Mucosa of rectum (tissue), 2 donors: ENCODE measurements at regions not wholly inside any gene's neighbourhood (a gene's known extent, or its start where the extent isn't known, plus 50 kb on each side); places are given as distances from the start of the nearest gene placed in this dataset.

Experiments used
- H3K27ac ChIP-seq, 2 donors: one replicate each; pipeline ENCODE4 v1.7.0; 2013; ENCODE audit warnings: inconsistent platforms in 2 of 2, low read depth in 2 of 2, low read length in 2 of 2
- H3K27me3 ChIP-seq, 2 donors: one replicate each; pipeline ENCODE4 v1.7.0; 2013; ENCODE audit warnings: low read length in 2 of 2; ENCODE audit not compliant: control insufficient read depth in 2 of 2, insufficient read depth in 2 of 2
- H3K36me3 ChIP-seq, 2 donors: one replicate each; pipeline ENCODE4 v1.7.0; 2013; ENCODE audit warnings: low read length in 2 of 2; ENCODE audit not compliant: control insufficient read depth in 2 of 2, insufficient read depth in 2 of 2
- H3K4me1 ChIP-seq, 2 donors: one replicate each; pipeline ENCODE4 v1.7.0; 2013; ENCODE audit warnings: low read length in 2 of 2, mild to moderate bottlenecking in 1 of 2; ENCODE audit not compliant: control insufficient read depth in 2 of 2, insufficient read depth in 2 of 2
- H3K4me3 ChIP-seq, 2 donors: one replicate each; pipeline ENCODE4 v1.7.0; 2013; ENCODE audit warnings: low read length in 2 of 2
- H3K9ac ChIP-seq, 2 donors: one replicate each; pipeline ENCODE4 v1.7.0; 2013; ENCODE audit warnings: low read length in 2 of 2, low read depth in 1 of 2, mild to moderate bottlenecking in 1 of 2
- H3K9me3 ChIP-seq, 2 donors: one replicate each; pipeline ENCODE4 v1.7.0; 2013; ENCODE audit warnings: low read length in 2 of 2; ENCODE audit not compliant: control insufficient read depth in 2 of 2
- donor health status: healthy.
- donor health status: Normal muscosa, but diverticular disease.

- Histone ChIP-seq H3K4me3 (no peak overlapping the region), H3K4me1 (no peaks in the 10 kb centered on the region), H3K9ac (no peak overlapping the region), H3K27ac (no peak overlapping the region), H3K27me3 (no peaks in the 10 kb centered on the region), H3K9me3 (no peaks in the 10 kb centered on the region), H3K36me3 (no peaks in the 10 kb centered on the region)
Observed at GRCh38 chr5:128674837-128675446, 136.9 kb upstream of the FBN2 start.

GRCh38 chr5:128681096-128681495, 143.1 kb upstream of the FBN2 start:
- no peaks in the 10 kb centered on the region for H3K27me3 ChIP-seq
- no peak overlapping the region for H3K4me3 ChIP-seq
- H3K4me1 ChIP-seq: no peaks in the 10 kb centered on the region
- no peaks in the 10 kb centered on the region for H3K36me3 ChIP-seq
- H3K9ac ChIP-seq: no peak overlapping the region
- no peaks in the 10 kb centered on the region for H3K9me3 ChIP-seq
- H3K27ac ChIP-seq: no peak overlapping the region

DNA sequence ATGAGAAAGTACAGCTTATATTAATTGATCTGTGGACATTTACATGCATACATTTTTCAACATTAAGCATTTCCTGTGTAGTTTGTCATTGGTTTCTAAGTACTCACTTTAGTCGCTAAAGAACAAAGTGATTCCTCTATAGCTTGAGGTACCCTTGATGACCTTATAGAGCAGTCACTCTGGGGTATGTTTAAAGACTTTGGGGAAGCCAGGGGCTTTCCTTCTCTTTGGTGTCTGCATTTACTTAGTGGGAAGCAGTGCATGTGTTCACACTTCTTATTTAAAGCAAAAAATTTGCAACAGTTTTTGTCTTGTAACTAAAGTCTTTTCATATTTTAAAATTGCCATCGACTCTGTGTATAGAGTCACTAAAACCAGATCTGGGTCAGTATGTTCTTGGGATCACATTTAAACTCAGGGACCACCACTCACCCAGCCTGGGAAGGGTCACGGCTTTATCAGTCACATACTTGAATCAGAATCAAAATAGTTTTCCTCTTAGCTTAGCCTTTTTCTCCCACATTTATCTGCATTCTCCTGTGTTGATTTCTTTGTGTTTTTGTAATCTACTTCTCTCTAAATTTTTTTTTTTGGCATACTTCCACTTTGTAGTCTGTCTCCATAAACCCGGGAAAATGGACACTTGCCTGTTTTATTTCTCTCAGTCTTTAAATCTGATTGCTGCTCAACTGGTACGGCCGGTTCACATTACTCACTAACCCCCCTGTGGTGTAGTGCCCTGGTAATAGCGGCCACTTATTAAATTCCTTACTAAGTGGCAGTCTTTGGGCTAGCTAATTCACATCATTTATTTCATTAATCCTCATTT, 143.9 kb upstream of the FBN2 start:
- Histone ChIP-seq H3K4me1 (no peaks in the 10 kb centered on the region), H3K9ac (no peak overlapping the region), H3K36me3 (no peaks in the 10 kb centered on the region), H3K4me3 (no peak overlapping the region), H3K9me3 (no peaks in the 10 kb centered on the region), H3K27me3 (no peaks in the 10 kb centered on the region), H3K27ac (no peak overlapping the region)

GRCh38 chr5:128682669-128683068, 144.6 kb upstream of the FBN2 start:
- H3K4me3 ChIP-seq: no peak overlapping the region
- H3K9me3 ChIP-seq: no peaks in the 10 kb centered on the region
- no peaks in the 10 kb centered on the region for H3K36me3 ChIP-seq
- no peak overlapping the region for H3K9ac ChIP-seq
- H3K27ac ChIP-seq: no peak overlapping the region
- H3K27me3 ChIP-seq: no peaks in the 10 kb centered on the region
- no peaks in the 10 kb centered on the region for H3K4me1 ChIP-seq

DNA sequence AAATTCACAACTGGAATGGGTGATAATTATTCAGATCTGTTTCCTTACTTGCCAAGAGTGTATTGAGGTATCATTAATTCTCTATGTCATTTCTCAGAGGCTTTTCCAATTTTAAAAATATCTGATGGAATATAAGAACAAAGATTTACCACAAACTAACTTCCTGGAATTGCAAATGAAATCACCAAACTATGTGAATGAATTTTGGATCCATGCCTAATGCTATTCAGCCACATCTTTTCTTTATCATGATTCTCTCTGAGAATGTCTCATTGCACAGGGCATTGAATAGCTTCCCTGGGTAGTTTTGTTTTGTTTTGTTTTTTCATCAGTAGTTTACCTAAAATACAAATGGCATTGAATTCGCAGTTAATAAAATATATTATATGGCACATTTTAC, 146.9 kb upstream of the FBN2 start:
- no peak overlapping the region for H3K9ac ChIP-seq
- no peak overlapping the region for H3K27ac ChIP-seq
- H3K36me3 ChIP-seq: no peaks in the 10 kb centered on the region
- H3K9me3 ChIP-seq: no peaks in the 10 kb centered on the region
- no peak overlapping the region for H3K4me3 ChIP-seq
- H3K4me1 ChIP-seq: no peaks in the 10 kb centered on the region
- H3K27me3 ChIP-seq: no peaks in the 10 kb centered on the region

- Histone ChIP-seq H3K4me3 (no peak overlapping the region), H3K4me1 (no peaks in the 10 kb centered on the region), H3K9me3 (no peaks in the 10 kb centered on the region), H3K9ac (no peak overlapping the region), H3K27ac (no peak overlapping the region), H3K27me3 (no peaks in the 10 kb centered on the region), H3K36me3 (no peaks in the 10 kb centered on the region)
Observed at GRCh38 chr5:128687930-128688329, 149.9 kb upstream of the FBN2 start.

GRCh38 chr5:128693764-128694163, 155.7 kb upstream of the FBN2 start:
- Histone ChIP-seq H3K9me3 (no peaks in the 10 kb centered on the region), H3K27me3 (no peaks in the 10 kb centered on the region), H3K4me1 (no peaks in the 10 kb centered on the region), H3K9ac (no peak overlapping the region), H3K36me3 (no peaks in the 10 kb centered on the region), H3K27ac (no peak overlapping the region), H3K4me3 (no peak overlapping the region)

DNA sequence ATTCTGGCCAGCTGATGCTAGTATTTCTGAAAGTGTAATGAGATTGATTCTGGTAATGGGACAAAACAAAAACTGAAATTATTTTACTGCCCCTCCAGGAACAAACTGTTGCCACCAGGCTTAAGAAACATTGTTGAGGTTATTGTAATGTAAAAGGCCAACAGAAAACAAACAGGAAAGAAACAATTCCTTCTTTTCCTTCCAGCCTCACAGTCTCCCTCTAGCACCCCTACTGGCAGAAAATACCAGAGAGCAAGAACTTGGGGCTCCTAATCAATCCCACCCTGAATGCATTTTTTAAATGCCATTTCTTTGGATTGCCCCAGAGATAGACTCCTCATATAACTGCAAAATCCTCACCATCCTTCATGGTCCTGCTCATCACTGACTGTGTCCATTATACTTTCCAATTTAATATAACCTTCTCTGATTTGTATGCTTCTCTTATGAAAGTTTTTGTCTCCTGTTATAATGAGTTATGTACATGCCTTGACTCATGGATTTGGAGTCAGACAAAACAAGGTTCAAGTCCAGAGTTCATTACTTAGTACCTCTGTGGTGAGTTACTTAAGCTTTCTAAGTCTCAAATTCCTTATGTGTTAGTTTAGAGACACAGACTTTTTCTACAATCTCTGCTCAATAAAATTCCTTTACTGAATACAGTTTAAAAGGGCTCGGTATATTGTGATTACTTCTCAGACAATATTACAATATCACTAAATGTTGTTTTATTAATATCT, 157.9 kb upstream of the FBN2 start:
- H3K27ac ChIP-seq: no peak overlapping the region
- no peak overlapping the region for H3K9ac ChIP-seq
- no peaks in the 10 kb centered on the region for H3K4me1 ChIP-seq
- H3K4me3 ChIP-seq: no peak overlapping the region
- H3K36me3 ChIP-seq: no peaks in the 10 kb centered on the region
- H3K27me3 ChIP-seq: no peaks in the 10 kb centered on the region
- H3K9me3 ChIP-seq: no peaks in the 10 kb centered on the region

- H3K4me3 ChIP-seq: no peak overlapping the region
- H3K4me1 ChIP-seq: no peaks in the 10 kb centered on the region
- no peak overlapping the region for H3K9ac ChIP-seq
- no peak overlapping the region for H3K27ac ChIP-seq
- no peaks in the 10 kb centered on the region for H3K36me3 ChIP-seq
- H3K9me3 ChIP-seq: no peaks in the 10 kb centered on the region
- H3K27me3 ChIP-seq: no peaks in the 10 kb centered on the region
Observed at GRCh38 chr5:128701301-128701700, 163.3 kb upstream of the FBN2 start.

GRCh38 chr5:128703322-128703721, 165.3 kb upstream of the FBN2 start:
- Histone ChIP-seq H3K4me1 (no peaks in the 10 kb centered on the region), H3K9ac (no peak overlapping the region), H3K27me3 (no peaks in the 10 kb centered on the region), H3K9me3 (no peaks in the 10 kb centered on the region), H3K27ac (no peak overlapping the region), H3K4me3 (no peak overlapping the region), H3K36me3 (no peaks in the 10 kb centered on the region)
